Ovary (tissue), 7 donors: ENCODE measurements at regions not wholly inside any gene's neighbourhood (a gene's known extent, or its start where the extent isn't known, plus 50 kb on each side); places are given as distances from the start of the nearest gene placed in this dataset.
A peak's percentile ranks its signal among the peaks of the same experiment; 100 is the strongest.

Experiments used
- DNase-seq, 5 donors: peaks; one replicate each; pipeline ENCODE4 v3.0.0-alpha.2; 2019 to 2020
- H3K27ac ChIP-seq, 2 donors: fragments of 200-600 bp; one replicate each; pipeline versions ENCODE4 v1.5.1 to v1.8.0; 2019 to 2022
- H3K27me3 ChIP-seq: fragments of 200-600 bp; one replicate; pipeline ENCODE4 v1.8.0; 2022
- H3K36me3 ChIP-seq: fragments of 200-600 bp; sonication (generic); one replicate; pipeline ENCODE4 v1.5.1; 2019
- H3K4me1 ChIP-seq: one replicate; pipeline ENCODE4 v1.8.1; 2013; ENCODE audit warnings: mild to moderate bottlenecking, moderate library complexity; ENCODE audit not compliant: insufficient read depth
- H3K4me3 ChIP-seq: fragments of 200-600 bp; sonication (generic); one replicate; pipeline ENCODE4 v1.5.1; 2017
- H3K9me3 ChIP-seq, 2 donors: fragments of 200-600 bp in 1 of 2; sonication (generic) in 1 of 2; one replicate each; pipeline versions ENCODE4 v1.5.1 to v1.8.1; 2013 to 2019; ENCODE audit warnings: mild to moderate bottlenecking in 1 of 2, moderate library complexity in 1 of 2
- EP300 ChIP-seq: sonication (generic); formaldehyde crosslinking; IDR thresholded peaks from one replicate; pipeline ENCODE4 v1.6.1; 2017; ENCODE audit warnings: antibody characterized with exemption
- POLR2A ChIP-seq: fragments of 450-650 bp; IDR thresholded peaks from one replicate; pipeline ENCODE4 v1.6.1; 2017; ENCODE audit warnings: antibody characterized with exemption, mild to moderate bottlenecking, moderate library complexity
- WGBS, 3 donors: extraction: QIAGEN DNeasy Blood & Tissue Kit in 1 of 3; methylation state at CpG; one replicate each; pipeline versions ENCODE4 v1.1.5 to v1.1.7; 2013 to 2017; 5-methylcytosine and 5-hydroxymethylcytosine counted together
- intact Hi-C, 4 donors: fragments of 100-400 bp; cut with DNase I; formaldehyde crosslinking; loops; one replicate each; pipeline versions ENCODE4 v1.11.0 to v1.15.1; 2022 to 2023
- TF ChIP-seq, protein P1 (sequence below), 3 donors: fragments of 450-650 bp in 2 of 3; fragments of 200-600 bp in 1 of 3; IDR thresholded peaks; one replicate each; pipeline versions ENCODE4 v1.5.1 to v1.8.0; 2016 to 2022; ENCODE audit warnings: antibody characterized with exemption in 3 of 3, mild to moderate bottlenecking in 1 of 3
- donor health status: DM: no; HTN: no; CAD: no; lungs with moderate emphysema.
- donor health status: DM: no; HTN: no; CAD: no.
- donor health status: Bipolar disorder and iron deficiency.
- donor health status: DM: no; HTN: no; CAD: no.
- donor health status: DM: yes; HTN: yes; CAD: no.

- H3K27me3 ChIP-seq: no peaks in the 10 kb centered on the region
- no peak overlapping the region for H3K4me3 ChIP-seq
- H3K9me3 ChIP-seq: no peaks in the 10 kb centered on the region
- WGBS, 3 donors: 50 to 61% (median 59%) methylated on average over 8 of the region's 8 CpGs
- intact Hi-C loops: no loop called here
- H3K36me3 ChIP-seq: no peaks in the 10 kb centered on the region
- peaks cover 10% of the 10 kb centered on the region for H3K4me1 ChIP-seq
- H3K27ac ChIP-seq: no peak overlapping the region
- TF ChIP-seq EP300 (no peak), POLR2A (no peak)
- TF ChIP-seq, protein P1, sequence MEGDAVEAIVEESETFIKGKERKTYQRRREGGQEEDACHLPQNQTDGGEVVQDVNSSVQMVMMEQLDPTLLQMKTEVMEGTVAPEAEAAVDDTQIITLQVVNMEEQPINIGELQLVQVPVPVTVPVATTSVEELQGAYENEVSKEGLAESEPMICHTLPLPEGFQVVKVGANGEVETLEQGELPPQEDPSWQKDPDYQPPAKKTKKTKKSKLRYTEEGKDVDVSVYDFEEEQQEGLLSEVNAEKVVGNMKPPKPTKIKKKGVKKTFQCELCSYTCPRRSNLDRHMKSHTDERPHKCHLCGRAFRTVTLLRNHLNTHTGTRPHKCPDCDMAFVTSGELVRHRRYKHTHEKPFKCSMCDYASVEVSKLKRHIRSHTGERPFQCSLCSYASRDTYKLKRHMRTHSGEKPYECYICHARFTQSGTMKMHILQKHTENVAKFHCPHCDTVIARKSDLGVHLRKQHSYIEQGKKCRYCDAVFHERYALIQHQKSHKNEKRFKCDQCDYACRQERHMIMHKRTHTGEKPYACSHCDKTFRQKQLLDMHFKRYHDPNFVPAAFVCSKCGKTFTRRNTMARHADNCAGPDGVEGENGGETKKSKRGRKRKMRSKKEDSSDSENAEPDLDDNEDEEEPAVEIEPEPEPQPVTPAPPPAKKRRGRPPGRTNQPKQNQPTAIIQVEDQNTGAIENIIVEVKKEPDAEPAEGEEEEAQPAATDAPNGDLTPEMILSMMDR (IDR thresholded peaks at IDR 0.05): no peak
- DNase-seq: no peak
Observed at GRCh38 chr6:168920289-168920688, 333.4 kb downstream of the THBS2 start.

- DNase-seq: no peak
- TF ChIP-seq, protein P1 (IDR thresholded peaks at IDR 0.05): no peak
- TF ChIP-seq POLR2A (no peak), EP300 (no peak)
- WGBS, 3 donors: 46 to 60% (median 55%) methylated on average over 13 of the region's 13 CpGs
- Histone ChIP-seq H3K27me3 (no peaks in the 10 kb centered on the region), H3K36me3 (no peaks in the 10 kb centered on the region), H3K9me3 (no peaks in the 10 kb centered on the region), H3K27ac (no peak overlapping the region), H3K4me1 (peaks cover 10% of the 10 kb centered on the region), H3K4me3 (no peak overlapping the region)
- intact Hi-C loops: no loop called here
Observed at GRCh38 chr6:168919470-168920179, 334.0 kb downstream of the THBS2 start.

GRCh38 chr6:168916576-168917211 lies 337.0 kb downstream of the THBS2 start:
- no peak overlapping the region for H3K4me3 ChIP-seq
- peak overlapping the region in 1 of 2 donors; percentile 54 for H3K27ac ChIP-seq
- WGBS, 3 donors: 21 to 28% (median 26%) methylated on average over 11 of the region's 11 CpGs
- H3K27me3 ChIP-seq: no peaks in the 10 kb centered on the region
- TF ChIP-seq EP300 (no peak), POLR2A (no peak)
- TF ChIP-seq, protein P1 (IDR thresholded peaks at IDR 0.05): no peak
- intact Hi-C loops: no loop called here
- H3K9me3 ChIP-seq: no peaks in the 10 kb centered on the region
- peak in 3 of 5 donors; percentile 31 to 63 (median 38) for DNase-seq
- no peaks in the 10 kb centered on the region for H3K36me3 ChIP-seq
- H3K4me1 ChIP-seq: peaks cover 12% of the 10 kb centered on the region

DNA sequence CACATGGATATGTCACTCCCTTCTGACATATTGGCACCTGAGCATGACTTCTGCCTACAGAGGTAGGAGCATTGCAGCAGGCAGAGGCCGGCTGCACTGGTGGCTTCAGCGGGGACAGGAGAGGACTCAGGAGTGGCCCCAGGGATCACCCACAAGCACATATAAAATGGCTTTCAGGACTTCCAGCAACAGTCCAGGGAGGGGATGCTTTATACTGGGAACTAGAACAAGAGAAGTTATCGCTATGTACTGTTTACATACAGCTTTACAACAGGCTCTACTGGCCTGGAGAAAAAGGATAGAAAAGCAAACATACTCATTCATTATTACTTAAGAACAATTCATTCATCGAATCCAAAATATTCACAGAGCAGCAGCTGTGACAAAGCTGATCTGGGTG lies 337.8 kb downstream of the THBS2 start:
- WGBS, 3 donors: 90 to 96% (median 95%) methylated on average over 4 of the region's 4 CpGs
- Histone ChIP-seq H3K4me3 (no peak overlapping the region), H3K27ac (no peak overlapping the region), H3K4me1 (peaks cover 12% of the 10 kb centered on the region), H3K27me3 (no peaks in the 10 kb centered on the region), H3K36me3 (no peaks in the 10 kb centered on the region), H3K9me3 (no peaks in the 10 kb centered on the region)
- TF ChIP-seq POLR2A: no peak
- TF ChIP-seq, protein P1 (IDR thresholded peaks at IDR 0.05): no peak
- TF ChIP-seq EP300: no peak
- intact Hi-C loops: no loop called here
- no peak for DNase-seq
